ENCODE measurements at regions not wholly inside any gene's neighbourhood (a gene's known extent, or its start where the extent isn't known, plus 50 kb on each side); places are given as distances from the start of the nearest gene placed in this dataset.
"Not testable (repeated sequence)": the region's sequence is repeated elsewhere in the genome, so short reads cannot be mapped to it uniquely, and the experiment has no call there.

- no peak for DNase-seq
Observed at GRCh38 chr3:35065891-35066290, 573.4 kb upstream of the ARPP21 start.

- DNase-seq: no peak
Observed at GRCh38 chr3:35067750-35068149, 571.6 kb upstream of the ARPP21 start.

GRCh38 chr3:35070088-35070487, 569.2 kb upstream of the ARPP21 start:
- no peak for DNase-seq

GRCh38 chr3:35071772-35072171, 567.6 kb upstream of the ARPP21 start:
- DNase-seq: no peak

GRCh38 chr3:35078780-35079179, 560.5 kb upstream of the ARPP21 start:
- no peak for DNase-seq

- DNase-seq: no peak
Observed at GRCh38 chr3:35079403-35079802, 559.9 kb upstream of the ARPP21 start.

- no peak for DNase-seq
Observed at GRCh38 chr3:35081899-35082298, 557.4 kb upstream of the ARPP21 start.

- no peak for DNase-seq
Observed at GRCh38 chr3:35088943-35089342, 550.4 kb upstream of the ARPP21 start.

GRCh38 chr3:35114686-35115085, 524.6 kb upstream of the ARPP21 start:
- DNase-seq: no peak

- no peak for DNase-seq
Observed at GRCh38 chr3:35120026-35120425, 519.3 kb upstream of the ARPP21 start.

- DNase-seq: no peak
Observed at GRCh38 chr3:35137612-35138011, 501.7 kb upstream of the ARPP21 start.

- DNase-seq: no peak
Observed at GRCh38 chr3:35141406-35141805, 497.9 kb upstream of the ARPP21 start.

- no peak for DNase-seq
Observed at GRCh38 chr3:35144011-35144410, 495.3 kb upstream of the ARPP21 start.

GRCh38 chr3:35146256-35147035, 492.9 kb upstream of the ARPP21 start:
- not testable (repeated sequence) for DNase-seq

GRCh38 chr3:35183927-35184675, 455.2 kb upstream of the ARPP21 start:
- no peak for DNase-seq

GRCh38 chr3:35184775-35185174, 454.6 kb upstream of the ARPP21 start:
- DNase-seq: no peak

GRCh38 chr3:35187908-35188307, 451.4 kb upstream of the ARPP21 start:
- DNase-seq: no peak

- DNase-seq: no peak
Observed at GRCh38 chr3:35194666-35195065, 444.7 kb upstream of the ARPP21 start.

GRCh38 chr3:35198857-35199256, 440.5 kb upstream of the ARPP21 start:
- no peak for DNase-seq

- DNase-seq: no peak
Observed at GRCh38 chr3:35200056-35200455, 439.3 kb upstream of the ARPP21 start.

GRCh38 chr3:35201211-35201610, 438.1 kb upstream of the ARPP21 start:
- no peak for DNase-seq

- DNase-seq: no peak
Observed at GRCh38 chr3:35215525-35216500, 423.5 kb upstream of the ARPP21 start.
